GM18507 (cell line): ENCODE measurements at regions not wholly inside any gene's neighbourhood (a gene's known extent, or its start where the extent isn't known, plus 50 kb on each side); places are given as distances from the start of the nearest gene placed in this dataset.

Experiments used
- DNase-seq: peaks from one replicate; pipeline ENCODE4 v3.0.0; 2011; ENCODE audit warnings: low read depth; ENCODE audit not compliant: insufficient read length; ENCODE audit errors: extremely low spot score
- FAIRE-seq: peaks from 2 replicates; lab custom pipeline; 2011; peaks lifted over from hg19 to GRCh38; lab: Jason Lieb, UNC

- no peak for DNase-seq
- FAIRE-seq: no peak
Measured at GRCh38 chr12:92619026-92619425, 83.8 kb upstream of the PLEKHG7 start.

GRCh38 chr12:92615703-92616102 lies 87.1 kb upstream of the PLEKHG7 start:
- no peak for FAIRE-seq

GRCh38 chr12:92615086-92615485 lies 87.7 kb upstream of the PLEKHG7 start:
- no peak for DNase-seq
- no peak for FAIRE-seq

More at GRCh38 chr12:92615703-92616102, 87.1 kb upstream of the PLEKHG7 start:
- DNase-seq: no peak

GRCh38 chr12:92614502-92614901 lies 88.3 kb upstream of the PLEKHG7 start:
- no peak for DNase-seq
- FAIRE-seq: no peak

- FAIRE-seq (no peak), DNase-seq (no peak)
Measured at GRCh38 chr12:92614001-92614400, 88.8 kb upstream of the PLEKHG7 start.

- FAIRE-seq (no peak), DNase-seq (no peak)
Measured at GRCh38 chr12:92612611-92613010, 90.2 kb upstream of the PLEKHG7 start.

- DNase-seq (no peak), FAIRE-seq (no peak)
Measured at GRCh38 chr12:92608151-92609091, 94.4 kb upstream of the PLEKHG7 start.

GRCh38 chr12:92606956-92607355 lies 95.8 kb upstream of the PLEKHG7 start:
- no peak for FAIRE-seq
- no peak for DNase-seq

GRCh38 chr12:92605621-92606170 lies 97.1 kb upstream of the PLEKHG7 start:
- no peak for FAIRE-seq

GRCh38 chr12:92604786-92605185 lies 98.0 kb upstream of the PLEKHG7 start:
- FAIRE-seq (no peak), DNase-seq (no peak)

More at GRCh38 chr12:92605621-92606170, 97.1 kb upstream of the PLEKHG7 start:
- no peak for DNase-seq

- FAIRE-seq: no peak
- DNase-seq: no peak
Measured at GRCh38 chr12:92603741-92604432, 98.9 kb upstream of the PLEKHG7 start.

- FAIRE-seq: no peak
- no peak for DNase-seq
Measured at GRCh38 chr12:92602930-92603623, 99.7 kb upstream of the PLEKHG7 start.

GRCh38 chr12:92602476-92602875 lies 100.3 kb upstream of the PLEKHG7 start:
- FAIRE-seq: no peak

GRCh38 chr12:92601680-92602079 lies 101.1 kb upstream of the PLEKHG7 start:
- DNase-seq (no peak), FAIRE-seq (no peak)

More at GRCh38 chr12:92602476-92602875, 100.3 kb upstream of the PLEKHG7 start:
- DNase-seq: no peak

- DNase-seq (no peak), FAIRE-seq (no peak)
Measured at GRCh38 chr12:92601176-92601575, 101.6 kb upstream of the PLEKHG7 start.

GRCh38 chr12:92600052-92600451 lies 102.7 kb upstream of the PLEKHG7 start:
- FAIRE-seq (no peak), DNase-seq (no peak)

GRCh38 chr12:92597997-92598396 lies 104.8 kb upstream of the PLEKHG7 start:
- no peak for DNase-seq
- no peak for FAIRE-seq

- no peak for FAIRE-seq
- DNase-seq: no peak
Measured at GRCh38 chr12:92597118-92597517, 105.7 kb upstream of the PLEKHG7 start.

- FAIRE-seq (no peak), DNase-seq (no peak)
Measured at GRCh38 chr12:92596383-92596782, 106.4 kb upstream of the PLEKHG7 start.

GRCh38 chr12:92595663-92596062 lies 107.1 kb upstream of the PLEKHG7 start:
- no peak for FAIRE-seq
- no peak for DNase-seq
